GM20000 (cell line): ENCODE measurements at regions not wholly inside any gene's neighbourhood (a gene's known extent, or its start where the extent isn't known, plus 50 kb on each side); places are given as distances from the start of the nearest gene placed in this dataset.

ENCODE experiments used
- DNase-seq: peaks from one replicate; pipeline ENCODE4 v3.0.0; 2012; ENCODE audit warnings: low spot score
- CTCF ChIP-seq: IDR thresholded peaks from 2 replicates; pipeline ENCODE4 v1.5.1; 2012; ENCODE audit warnings: mild to moderate bottlenecking, control low read depth; ENCODE audit errors: extremely low read depth, missing control alignments

DNA sequence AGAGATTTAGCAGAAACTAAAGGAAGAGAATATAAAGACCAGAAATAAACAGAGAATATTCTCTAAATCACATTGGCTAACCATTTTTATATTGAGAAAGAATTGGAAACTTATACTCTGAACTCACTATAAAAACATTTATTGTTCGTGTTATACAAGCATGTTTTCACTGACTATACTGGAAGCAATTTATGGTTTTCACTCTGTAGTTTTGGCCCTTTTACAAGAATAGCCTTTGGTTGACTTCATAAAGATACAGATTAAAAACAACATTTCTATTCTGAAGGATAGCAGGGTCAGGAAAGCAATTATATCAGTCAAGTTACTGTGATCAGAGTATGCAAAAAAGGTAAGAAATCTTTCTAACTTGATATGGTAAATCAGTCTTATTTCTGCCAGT lies 965.7 kb upstream of the FAT3 start:
- no peak for DNase-seq
- TF ChIP-seq CTCF = no peak

GRCh38 chr11:91257667-91258066 lies 967.0 kb upstream of the FAT3 start:
- no peak for TF ChIP-seq CTCF
- no peak for DNase-seq

DNA sequence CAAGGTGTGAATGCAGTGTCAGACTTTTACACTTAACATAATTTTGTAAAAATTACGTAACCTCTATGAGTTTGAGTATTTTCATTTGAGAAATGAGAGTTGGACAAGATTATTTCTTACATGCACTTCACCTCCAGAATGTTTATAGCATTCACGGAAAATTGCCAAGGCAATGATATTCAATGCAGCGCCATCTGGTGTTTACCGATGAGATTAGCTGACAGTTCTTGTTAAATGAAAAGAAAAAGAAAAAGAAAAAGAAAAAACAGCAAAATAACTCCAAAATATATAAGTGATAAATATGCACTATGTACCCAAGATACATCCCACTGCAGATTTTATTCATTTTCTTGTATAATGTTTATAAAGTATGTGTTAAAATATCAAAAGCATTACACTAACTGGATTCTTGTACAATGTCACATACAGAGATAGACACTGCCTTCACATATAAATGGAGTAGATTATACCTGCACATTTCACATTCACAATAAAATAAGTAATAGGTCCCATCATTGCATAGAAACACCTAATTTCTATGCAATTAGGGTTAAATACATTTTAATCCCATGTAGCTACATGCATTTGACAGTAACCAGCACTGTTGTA lies 976.3 kb upstream of the FAT3 start:
- DNase-seq = no peak
- peak; percentile 37 for TF ChIP-seq CTCF

GRCh38 chr11:91247009-91247735 lies 977.4 kb upstream of the FAT3 start:
- TF ChIP-seq CTCF = no peak
- no peak for DNase-seq

GRCh38 chr11:91244912-91245311 lies 979.7 kb upstream of the FAT3 start:
- no peak for DNase-seq
- no peak for TF ChIP-seq CTCF

DNA sequence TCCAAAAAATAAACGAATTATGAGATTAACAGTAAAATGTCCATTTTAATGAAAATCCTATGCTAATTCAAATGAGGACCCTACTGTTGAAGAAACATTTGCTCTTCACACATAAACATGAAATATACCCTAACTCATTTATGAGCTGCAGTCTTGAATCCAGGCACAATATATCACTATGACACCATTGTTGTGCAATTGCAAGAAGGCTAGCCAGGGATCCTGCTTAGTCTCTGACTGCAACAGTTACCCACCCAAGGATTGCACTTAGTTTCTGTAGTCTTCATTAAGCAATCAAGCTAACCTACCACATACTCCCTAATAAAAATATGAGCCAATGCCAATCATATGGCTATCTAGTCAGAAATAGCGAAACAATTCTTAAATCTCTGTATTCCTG lies 981.0 kb upstream of the FAT3 start:
- no peak for TF ChIP-seq CTCF
- DNase-seq = no peak

DNA sequence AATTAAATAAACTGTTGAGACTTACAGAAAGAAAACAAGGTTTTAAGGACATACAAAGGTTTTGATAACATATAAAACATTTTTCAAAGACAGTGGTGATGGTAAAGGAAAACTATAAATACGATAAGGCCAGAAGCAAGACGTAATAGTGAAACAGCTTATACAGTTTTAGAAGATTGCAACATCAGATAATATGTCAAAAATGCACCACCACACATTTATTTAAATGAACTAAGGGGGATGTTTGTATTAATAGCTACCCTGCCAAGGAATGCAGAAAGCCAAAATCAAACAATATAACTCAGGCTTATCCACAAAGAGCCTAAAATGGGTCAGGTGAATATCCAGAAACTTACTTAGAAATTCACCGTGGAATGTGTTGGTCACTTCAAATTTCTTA lies 981.6 kb upstream of the FAT3 start:
- TF ChIP-seq CTCF = no peak
- DNase-seq = no peak
